ENCODE measurements at regions not wholly inside any gene's neighbourhood (a gene's known extent, or its start where the extent isn't known, plus 50 kb on each side); places are given as distances from the start of the nearest gene placed in this dataset.
A peak's percentile ranks its signal among the peaks of the same experiment; 100 is the strongest.
"Not testable (repeated sequence)": the region's sequence is repeated elsewhere in the genome, so short reads cannot be mapped to it uniquely, and the experiment has no call there.

DNA sequence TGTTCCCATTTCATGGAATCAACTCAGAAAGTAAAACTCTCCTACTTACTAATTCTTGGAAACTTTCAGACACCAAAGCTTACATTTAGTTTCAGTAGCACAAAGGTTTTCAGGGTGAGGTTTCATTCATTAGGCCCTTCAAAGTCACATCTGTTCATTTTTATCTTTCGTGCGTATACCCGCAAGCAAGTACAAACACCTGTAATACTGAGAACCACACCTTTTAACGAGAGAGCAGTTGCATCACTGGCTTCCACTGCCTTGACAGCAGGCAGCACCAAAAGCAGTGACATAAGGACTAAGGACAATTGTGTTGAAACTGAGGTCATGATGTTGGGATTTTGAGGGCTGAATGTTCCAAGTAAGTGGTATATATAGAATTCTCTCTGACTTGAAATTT is 60.5 kb downstream of the GOLGA6L22 start:
- DNase-seq (ENCODE audit: low read depth in 2 of 2): not testable (repeated sequence)

DNA sequence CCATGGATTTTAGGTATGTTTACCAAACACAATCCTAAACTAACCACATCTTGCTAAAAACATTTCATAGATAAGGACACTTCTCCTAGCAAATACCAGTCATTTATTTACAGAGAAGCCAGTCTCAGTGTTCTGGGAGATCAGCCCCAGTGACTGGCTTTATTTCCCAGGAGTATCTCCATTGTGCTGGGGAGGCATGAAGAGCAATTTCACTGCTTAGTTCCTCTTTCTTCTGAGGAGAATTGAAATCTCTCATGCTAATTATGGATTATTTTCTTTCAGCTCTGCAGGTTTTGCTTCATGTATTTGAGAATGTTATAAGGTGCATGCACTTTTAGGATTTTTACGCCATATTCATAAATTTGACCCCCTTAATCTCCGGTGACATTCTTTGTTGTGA is 67.8 kb downstream of the GOLGA6L22 start:
- DNase-seq (ENCODE audit: low read depth in 2 of 2): not testable (repeated sequence)

DNA sequence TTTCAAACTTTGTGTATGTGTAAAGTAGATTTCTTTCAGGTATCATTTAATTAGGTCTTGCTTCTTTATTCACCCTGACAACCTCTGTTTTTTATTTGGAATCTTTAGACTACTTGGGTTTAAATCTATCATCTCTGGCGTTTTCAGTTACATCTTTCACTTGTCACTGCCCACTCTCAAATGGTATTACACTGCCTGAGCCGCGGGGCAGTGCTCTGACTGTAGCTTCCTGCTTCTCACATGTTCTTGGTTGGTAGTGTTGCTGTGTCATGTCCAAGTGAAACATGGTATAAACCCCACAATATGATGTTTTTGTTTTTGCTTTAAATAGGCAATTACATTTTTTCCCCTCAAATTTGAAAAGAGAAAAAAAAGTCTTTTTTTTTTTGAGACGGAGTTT is 68.3 kb downstream of the GOLGA6L22 start:
- DNase-seq (ENCODE audit: low read depth in 2 of 2): not testable (repeated sequence)

DNA sequence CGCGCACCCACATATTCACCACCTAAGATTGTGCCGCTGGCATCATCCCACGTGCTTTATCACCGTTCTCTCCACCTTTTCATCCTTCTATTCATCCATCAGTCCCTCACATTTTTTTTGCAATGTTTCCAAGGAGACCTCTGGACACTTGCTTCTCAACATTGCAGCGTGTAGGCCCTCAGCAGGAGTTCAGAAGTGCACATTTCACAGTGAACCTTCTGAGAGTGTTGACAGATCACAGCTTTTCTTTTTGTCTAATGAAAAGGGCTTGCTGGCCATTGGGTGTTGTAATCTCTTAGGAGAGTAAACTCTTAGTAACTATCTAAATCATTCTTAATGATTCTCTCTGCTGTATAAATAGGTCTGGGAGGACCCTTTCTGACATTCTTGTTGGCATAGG is 70.5 kb downstream of the GOLGA6L22 start:
- DNase-seq (ENCODE audit: low read depth in 2 of 2): not testable (repeated sequence)

DNA sequence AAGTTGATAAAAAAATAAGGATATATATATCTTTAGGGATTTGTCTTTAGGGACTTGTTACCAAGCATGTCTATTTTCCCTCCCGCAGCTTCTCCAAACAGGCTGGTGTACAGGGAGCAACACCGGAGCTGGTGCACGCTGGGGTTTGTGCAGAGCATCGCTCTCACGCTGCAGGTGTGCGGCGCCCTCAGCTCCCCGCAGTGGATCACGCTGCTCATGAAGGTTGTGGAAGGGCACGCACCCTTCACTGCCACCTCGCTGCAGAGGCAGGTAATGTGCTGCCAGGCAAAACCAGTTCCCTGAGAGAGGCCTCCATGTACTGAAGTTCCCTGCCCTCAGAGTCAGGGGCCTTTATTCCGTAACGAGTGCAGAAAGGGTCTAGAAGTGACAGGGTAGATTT is 101.0 kb downstream of the GOLGA6L22 start:
- not testable (repeated sequence) for DNase-seq (ENCODE audit: low read depth in 2 of 2)

DNA sequence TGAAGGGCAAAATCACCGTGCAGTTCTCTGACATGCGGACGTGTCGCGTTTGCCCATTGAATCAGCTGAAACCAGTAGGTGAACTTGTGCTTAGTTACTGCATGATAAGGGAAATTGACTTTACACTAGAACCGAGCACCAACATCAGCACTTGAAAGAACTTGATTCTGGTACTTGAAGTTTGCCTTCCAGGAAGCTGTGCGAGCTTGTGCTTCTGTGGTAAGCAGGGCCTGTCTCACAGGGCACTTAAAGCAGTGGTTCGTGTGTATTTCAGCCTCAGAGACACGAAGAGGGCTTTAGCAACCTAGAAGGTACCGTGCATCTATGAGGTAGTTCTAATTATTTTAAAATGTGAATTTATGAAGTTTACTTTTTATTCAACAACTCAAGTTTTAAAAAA is 103.0 kb downstream of the GOLGA6L22 start:
- not testable (repeated sequence) for DNase-seq (ENCODE audit: low read depth in 2 of 2)

DNA sequence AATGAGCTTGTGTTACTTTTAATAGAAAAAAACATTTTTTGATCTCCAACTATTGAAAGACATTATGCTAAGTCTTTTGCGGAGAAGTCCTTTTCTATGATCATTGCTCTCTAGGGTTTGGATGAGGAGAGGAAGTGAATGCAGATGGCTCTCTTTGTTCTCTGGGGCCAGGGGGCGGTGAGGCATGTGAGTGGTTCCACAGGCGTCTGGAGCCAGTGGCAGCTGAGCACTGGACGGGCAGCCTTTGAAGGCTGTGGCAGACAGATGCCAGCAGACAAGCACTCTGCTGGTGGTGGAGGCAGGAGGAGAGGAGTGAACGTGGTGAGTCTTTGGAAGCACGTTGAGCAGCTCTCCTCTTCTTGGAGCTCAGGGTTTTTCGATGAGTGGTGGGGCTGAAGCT is 107.8 kb downstream of the GOLGA6L22 start:
- not testable (repeated sequence) for DNase-seq (ENCODE audit: low read depth in 2 of 2)

DNA sequence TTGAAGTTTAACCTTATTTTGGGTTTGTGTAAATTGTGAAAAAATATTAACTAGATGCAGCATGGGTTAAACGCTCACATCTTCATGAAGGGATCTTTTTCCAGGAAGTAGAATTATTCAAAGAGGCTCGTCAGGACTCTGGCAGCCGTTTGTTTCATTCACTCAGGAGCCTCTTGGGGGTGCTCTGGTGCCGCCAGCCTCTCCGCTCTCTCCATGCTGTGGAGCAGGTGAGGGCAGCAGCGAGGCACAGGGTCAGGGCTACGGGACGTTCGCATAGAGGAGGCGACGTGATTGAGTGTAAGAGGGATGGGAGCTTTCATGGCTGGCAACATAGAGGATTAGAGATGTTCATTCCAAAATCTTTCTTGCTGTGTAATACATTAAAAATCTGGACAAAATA is 110.8 kb downstream of the GOLGA6L22 start:
- DNase-seq (ENCODE audit: low read depth in 2 of 2): not testable (repeated sequence)

DNA sequence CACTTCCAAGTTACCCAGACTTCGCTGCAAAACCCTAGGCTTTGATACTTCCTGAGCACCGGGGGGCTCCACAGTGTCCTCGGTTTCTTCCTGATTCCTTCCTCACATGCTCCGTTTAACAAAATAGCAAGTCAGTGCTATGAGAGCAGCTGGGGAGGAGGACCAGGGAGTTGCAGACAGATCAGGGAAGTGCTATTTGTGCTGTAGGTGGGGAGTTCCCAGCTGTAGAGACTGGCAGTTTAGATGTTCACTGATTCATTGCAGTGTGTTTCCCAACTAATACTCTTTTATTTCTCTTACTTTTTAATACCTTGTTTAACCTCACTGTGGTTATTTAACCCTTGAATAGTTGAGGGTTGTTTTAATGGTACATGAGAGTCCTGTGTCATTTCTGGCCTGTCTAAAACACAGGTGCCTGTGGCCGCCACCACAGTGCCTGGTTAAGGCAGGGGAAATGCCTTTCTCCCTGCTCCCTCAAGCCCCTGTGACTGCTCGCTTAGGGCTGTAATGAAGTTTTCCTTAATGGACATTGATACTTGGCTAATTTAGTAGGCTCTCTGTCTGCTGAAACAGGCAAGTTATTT is 113.5 kb downstream of the GOLGA6L22 start:
- not testable (repeated sequence) for DNase-seq (ENCODE audit: low read depth in 2 of 2)

DNA sequence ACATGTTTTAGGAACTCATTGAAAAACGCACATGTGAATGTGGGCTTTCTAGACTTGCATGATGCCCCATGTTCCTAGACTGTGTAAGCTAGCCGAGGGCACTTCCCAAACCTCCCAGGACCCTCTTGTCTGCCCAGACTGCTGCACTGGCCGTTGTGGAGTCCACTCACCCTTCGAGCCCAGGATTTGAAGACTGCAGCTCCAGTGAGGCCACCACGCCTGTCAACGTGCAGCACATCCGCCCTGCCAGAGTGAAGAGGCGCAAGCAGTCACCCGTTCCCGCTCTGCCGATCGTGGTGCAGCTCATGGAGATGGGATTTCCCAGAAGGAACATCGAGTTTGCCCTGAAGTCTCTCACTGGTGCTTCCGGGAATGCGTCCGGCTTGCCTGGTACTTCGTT is 114.1 kb downstream of the GOLGA6L22 start:
- not testable (repeated sequence) for DNase-seq (ENCODE audit: low read depth in 2 of 2)

DNA sequence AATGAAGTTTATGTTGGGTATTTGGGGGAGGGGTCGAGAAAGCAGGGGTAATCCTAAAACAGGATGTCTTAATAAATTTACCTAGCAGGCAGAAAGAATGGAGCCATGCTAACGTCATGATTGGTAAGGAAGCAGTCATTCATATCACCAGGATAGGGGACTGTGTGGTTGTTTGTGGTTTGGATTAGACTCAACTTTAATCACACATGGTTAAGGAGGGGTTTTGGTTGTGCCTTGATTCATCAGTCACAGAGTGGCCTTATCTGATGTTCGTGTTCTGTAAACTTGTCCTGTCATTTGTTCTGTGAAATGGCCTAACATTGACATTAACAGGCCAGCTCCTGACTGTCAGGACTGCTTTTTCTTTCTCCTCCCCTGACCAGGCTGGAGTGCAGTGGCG is 119.1 kb downstream of the GOLGA6L22 start:
- not testable (repeated sequence) for DNase-seq (ENCODE audit: low read depth in 2 of 2)

DNA sequence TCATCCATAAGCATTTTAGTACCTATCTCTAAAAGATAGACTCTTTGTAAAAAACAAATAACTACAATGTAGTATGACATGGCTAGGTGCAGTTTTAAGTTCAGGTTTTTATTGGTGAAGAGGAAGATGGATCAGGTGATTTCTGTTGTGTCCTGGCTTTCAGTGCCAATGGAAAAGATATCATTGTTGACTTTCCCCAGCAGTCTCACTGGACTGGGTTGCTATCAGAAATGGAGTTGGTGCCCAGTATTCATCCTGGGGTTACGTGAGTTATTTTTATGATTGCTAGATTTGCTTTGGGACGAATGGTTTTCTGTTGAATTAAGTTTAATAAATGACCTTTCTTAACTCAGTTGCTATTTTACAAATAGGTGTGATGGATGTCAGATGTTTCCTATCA is 120.5 kb downstream of the GOLGA6L22 start:
- DNase-seq (ENCODE audit: low read depth in 2 of 2): not testable (repeated sequence)

DNA sequence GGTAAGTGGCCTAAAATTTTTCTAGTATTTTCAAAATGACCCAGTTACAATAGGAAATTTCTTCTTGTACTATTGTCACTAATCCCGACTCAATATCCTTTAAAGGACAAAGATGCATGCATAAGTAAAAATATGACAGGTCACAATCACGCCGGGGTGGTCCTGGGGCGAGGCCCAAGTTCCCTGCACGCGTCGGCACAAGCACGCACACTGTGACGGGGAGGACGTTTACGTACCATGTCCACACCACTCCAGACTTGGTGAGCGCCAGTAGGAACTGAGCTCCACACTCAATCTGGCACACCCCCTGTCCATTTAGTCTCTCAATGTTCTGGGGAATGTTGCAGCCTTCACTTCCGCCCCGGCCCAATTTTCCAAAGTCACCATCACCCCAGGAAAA is 128.7 kb downstream of the GOLGA6L22 start:
- DNase-seq (ENCODE audit: low read depth in 2 of 2): not testable (repeated sequence)

DNA sequence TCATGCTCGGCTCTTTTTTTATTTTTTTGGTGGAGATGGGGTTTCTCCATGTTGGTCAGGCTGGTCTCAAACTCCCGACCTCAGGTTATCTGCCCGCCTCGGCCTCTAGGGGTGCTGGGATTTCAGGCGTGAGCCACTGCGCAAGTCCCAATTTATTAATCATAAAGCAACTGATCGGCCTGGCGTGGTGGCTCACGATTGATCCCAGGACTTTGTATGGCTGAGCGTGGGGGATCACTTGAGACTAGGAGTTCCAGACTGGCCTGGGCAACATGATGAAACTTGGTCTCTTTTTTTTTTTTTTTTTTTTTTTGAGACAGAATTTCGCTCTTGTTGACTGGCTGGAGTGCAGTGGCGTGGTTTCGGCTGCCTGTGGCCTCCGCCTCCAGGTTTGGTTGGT is 139.8 kb downstream of the GOLGA6L22 start:
- DNase-seq (ENCODE audit: low read depth in 2 of 2): not testable (repeated sequence)

DNA sequence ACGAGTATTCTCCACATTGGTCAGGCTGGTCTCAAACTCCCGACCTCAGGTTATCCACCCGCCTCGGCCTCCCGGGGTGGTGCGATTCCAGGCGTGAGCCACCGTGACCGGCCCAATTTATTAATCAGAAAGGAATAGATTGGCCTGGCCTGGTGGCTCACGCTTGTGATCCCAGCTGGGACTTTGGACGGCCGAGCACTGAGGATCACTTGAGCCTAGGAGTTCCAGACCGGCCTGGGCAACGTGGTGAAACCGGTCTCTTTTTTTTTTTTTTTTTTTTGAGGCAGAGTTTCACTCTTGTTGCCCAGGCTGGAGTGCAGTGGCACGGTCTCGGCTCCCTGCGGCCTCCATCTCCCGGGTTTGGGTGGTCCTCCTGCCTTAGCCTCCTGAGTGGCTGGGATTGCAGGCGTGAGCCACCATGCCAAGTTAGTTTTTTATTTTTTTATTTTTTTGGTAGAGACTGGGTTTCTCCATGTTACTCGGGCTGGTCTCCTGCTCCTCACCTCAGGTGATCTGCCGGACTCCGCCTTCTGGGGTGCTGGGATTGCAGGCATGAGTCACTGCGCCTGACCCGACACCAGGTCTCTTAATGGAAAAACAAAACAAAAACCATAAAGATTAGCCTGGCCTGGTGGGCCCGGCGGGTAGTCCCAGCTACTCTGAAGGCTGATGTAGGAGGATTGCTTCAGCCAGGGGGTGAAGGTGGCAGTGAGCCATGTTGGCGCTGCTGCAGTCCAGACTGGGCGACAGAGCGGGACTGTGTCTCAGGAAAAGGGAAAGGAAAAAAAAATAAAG is 141.0 kb downstream of the GOLGA6L22 start:
- DNase-seq (ENCODE audit: low read depth in 2 of 2): not testable (repeated sequence)

DNA sequence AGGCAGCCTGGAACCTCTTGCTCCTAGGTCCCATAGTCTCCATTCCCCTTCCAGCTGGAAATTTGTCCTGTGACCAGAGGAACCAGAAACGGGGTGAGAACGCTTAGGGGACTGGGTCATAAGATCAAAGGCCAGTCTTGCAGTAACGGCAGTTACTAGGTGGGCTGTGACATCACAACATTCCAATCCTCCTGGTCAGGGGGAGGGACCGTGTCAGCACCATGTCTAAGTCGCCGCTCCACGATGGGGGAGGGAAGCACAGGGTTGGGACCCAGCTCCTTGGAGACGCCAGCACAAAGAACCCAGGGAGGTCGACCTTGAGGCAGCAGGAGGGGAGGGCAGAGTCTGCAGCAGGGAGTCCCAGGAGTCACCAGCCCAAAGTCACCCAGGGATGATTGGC is 158.3 kb downstream of the GOLGA6L22 start:
- not testable (repeated sequence) for DNase-seq (ENCODE audit: low read depth in 2 of 2)

DNA sequence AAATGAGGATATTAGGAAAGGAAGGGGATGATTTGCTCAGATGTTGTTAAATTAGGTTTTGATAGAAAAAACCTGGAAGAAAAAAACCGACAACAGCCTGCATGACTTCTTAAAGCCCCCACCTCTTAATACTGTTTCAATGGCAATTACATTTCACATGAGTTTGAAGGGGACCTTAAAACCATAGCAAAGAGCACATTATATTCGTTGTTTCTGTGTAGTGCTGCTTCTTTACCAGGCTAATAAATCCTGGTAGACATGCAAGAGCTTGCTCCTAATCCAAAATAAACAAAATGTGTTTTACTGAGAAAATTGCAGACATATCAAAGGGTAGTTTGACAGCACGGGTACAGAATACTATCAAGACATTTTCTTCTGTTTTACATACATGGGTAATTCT is 154.7 kb upstream of the NIPA1 start:
- not testable (repeated sequence) for DNase-seq (ENCODE audit: low read depth in 2 of 2)

DNA sequence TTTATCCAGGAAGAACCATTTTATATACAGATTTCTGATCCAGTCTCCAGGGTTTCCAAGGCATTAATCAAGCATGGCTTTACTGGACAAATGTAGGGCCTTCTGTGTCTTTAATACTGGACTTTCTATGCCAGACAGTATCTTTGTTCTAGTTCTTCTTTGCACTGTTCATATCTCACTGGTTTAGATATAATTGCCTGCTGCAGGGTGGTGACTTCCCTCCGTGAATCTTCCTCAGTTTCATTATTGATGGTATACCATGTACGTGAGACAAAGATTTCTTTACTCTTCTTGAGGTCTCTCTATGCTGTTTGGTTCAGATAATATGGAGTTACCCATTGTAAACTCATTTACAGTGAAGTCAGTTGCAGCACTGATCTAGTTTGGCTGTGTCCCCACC is 146.5 kb upstream of the NIPA1 start:
- not testable (repeated sequence) for DNase-seq (ENCODE audit: low read depth in 2 of 2)

DNA sequence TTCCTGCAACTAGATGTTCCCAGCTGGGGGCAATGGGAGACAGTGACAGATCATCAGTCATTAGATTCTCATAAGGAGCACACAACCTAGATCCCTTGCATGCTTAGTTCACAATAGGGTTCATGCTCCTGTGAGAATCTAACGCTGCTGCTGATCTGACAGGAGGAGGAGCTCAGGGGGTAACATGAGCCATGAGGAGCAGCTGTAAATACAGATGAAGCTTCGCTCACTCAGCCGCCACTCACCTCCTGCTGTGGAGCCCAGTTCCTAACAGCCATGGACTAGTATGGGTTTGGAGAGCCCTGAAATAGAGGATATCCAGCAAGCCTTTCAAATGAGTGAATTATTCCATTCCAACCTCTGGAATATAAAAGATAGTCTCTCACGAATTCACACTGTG is 137.0 kb upstream of the NIPA1 start:
- not testable (repeated sequence) for DNase-seq (ENCODE audit: low read depth in 2 of 2)

DNA sequence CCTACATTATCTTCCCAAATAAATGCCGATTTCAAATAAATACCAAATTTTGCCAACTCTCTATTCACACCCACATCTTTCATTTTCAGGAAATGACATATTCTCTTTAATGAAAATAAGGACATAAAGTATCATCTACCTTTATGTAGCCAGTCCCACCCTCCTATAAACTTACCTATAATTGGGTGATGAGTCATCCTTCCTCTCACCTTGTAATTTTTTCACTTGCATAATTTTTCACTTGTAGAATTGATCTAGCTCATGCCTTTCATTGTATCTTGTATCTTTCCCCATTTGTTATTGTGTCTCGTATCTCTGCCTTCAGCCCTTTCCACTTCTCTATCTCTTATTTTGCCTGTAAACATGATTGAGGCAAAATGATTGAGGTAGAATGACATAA is 135.3 kb upstream of the NIPA1 start:
- not testable (repeated sequence) for DNase-seq (ENCODE audit: low read depth in 2 of 2)

DNA sequence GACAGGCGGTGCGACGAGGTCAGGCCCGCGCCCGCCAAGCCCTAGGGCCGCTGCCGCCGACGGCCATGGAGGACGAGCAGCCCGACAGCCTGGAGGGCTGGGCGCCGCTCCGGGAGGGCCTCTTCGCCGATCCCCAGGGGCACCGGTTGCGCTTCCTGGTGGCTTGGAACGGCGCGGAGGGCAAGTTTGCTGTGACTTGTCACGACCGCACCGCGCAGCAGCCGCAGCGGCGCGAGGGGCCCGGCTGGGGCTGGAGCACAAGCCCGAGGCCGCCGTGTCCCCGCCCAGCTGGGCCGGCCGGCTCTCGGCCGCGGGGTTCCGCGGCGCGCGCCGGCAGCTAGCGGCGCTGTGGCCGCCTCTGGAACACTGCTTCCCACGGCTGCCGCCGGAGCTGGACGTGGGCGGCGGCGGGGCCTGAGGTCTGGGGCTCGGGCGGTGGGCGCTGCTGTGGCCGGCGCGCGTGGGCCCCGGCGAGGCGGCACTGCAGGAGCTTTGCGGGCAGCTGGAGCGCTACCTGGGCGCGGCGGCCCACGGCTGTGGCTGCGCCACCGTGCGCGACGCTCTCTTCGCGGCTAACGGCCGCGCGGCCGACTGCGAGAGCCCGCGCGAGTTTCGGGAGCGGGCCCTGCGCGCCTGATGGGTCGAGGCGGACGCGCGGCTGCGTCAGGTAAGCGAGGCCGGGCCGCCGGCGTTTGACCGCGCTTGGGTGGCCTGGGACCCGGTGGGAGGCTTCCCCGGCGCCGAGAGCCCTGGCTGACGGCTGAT is 122.0 kb upstream of the NIPA1 start:
- peak in 1 of 2 donors; percentile 9 for DNase-seq (ENCODE audit: low read depth in 2 of 2)

DNA sequence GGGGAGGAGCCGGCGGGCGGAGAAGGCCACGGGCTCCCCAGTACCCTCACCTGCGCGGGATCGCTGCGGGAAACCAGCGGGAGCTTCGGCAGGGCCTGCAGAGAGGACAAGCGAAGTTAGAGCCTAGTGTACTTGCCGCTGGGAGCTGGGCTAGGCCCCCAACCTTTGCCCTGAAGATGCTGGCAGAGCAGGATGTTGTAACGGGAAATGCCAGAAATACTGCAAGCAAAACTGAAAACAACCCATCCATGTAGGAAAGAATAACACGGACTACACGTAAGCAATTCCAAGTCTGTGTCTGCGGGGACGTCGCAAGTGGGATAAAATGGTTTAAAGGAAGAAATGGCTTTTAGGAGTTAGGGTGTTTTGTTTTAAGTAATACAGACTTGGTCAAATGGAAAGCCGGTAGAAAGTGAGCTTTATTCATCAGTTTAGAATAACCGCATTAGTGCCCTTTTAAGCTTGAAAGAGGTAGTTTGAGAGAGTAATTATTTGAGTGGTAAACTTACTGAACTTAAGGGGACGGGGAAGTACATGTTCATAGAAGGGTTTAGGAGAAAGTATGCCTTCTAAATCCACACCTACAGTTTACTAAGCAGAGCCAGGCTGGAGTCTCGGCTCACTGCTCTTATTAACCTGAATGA is 121.3 kb upstream of the NIPA1 start:
- DNase-seq (ENCODE audit: low read depth in 2 of 2): not testable (repeated sequence)

Measured in stimulated activated CD8-positive, alpha-beta memory T cell treated with anti-CD3 and anti-CD28 coated beads, Interleukin-2, amount 100 ng/mL, for 1 hour (primary cell).